IMR-90 (cell line): ENCODE measurements at regions not wholly inside any gene's neighbourhood (a gene's known extent, or its start where the extent isn't known, plus 50 kb on each side); places are given as distances from the start of the nearest gene placed in this dataset.
A peak's percentile ranks its signal among the peaks of the same experiment; 100 is the strongest.

Experiments
- ATAC-seq: fragments of 200-7000 bp; cut with Tn5 transposase; 2 replicates; pipeline ENCODE4 v1.9.1; 2020; ENCODE audit warnings: low read depth, mild to moderate bottlenecking, moderate library complexity
- BruUV-seq: library from RNA; stranded (reverse); fragments of 400-500 nt; replicated peaks from 2 replicates; lab custom pipeline; 2021; lab: Mats Ljungman, UMichigan
- CTCF ChIA-PET: fragments of 300-600 bp; formaldehyde crosslinking; extraction: SDS; loops from one replicate; lab custom pipeline; 2021; ENCODE audit warnings: antibody characterized with exemption; lab: Yijun Ruan, JAX
- POLR2A ChIA-PET: fragments of 300-600 bp; sonication (Branson Sonifier 250); formaldehyde crosslinking; loops from one replicate; lab custom pipeline; 2022; ENCODE audit warnings: antibody characterized with exemption; ENCODE audit not compliant: unreplicated experiment; lab: Charles Lee
- DNase-seq: peaks from one replicate; pipeline ENCODE4 v3.0.0; 2013
- H2AFZ ChIP-seq: replicated peaks from 2 replicates; pipeline ENCODE3; 2013; ENCODE audit warnings: low read length, mild to moderate bottlenecking; ENCODE audit not compliant: poor library complexity
- H2AK5ac ChIP-seq: 2 replicates; pipeline ENCODE4 v1.6.1; 2013; ENCODE audit warnings: low read depth, low read length, inconsistent platforms
- H2AK9ac ChIP-seq: replicated peaks from 2 replicates; pipeline ENCODE3; 2013; ENCODE audit warnings: mild to moderate bottlenecking, low read depth, low read length, moderate library complexity; ENCODE audit not compliant: poor library complexity
- H2BK120ac ChIP-seq: 2 replicates; pipeline ENCODE4 v1.6.1; 2013; ENCODE audit warnings: low read depth, low read length, inconsistent platforms
- H2BK15ac ChIP-seq: 3 replicates; pipeline ENCODE4 v1.6.1; 2013; ENCODE audit warnings: low read depth, low read length, inconsistent platforms
- H2BK20ac ChIP-seq: 2 replicates; pipeline ENCODE4 v1.6.1; 2013; ENCODE audit warnings: low read depth, mild to moderate bottlenecking, inconsistent platforms, low read length, moderate library complexity
- H2BK5ac ChIP-seq: 2 replicates; pipeline ENCODE4 v1.6.1; 2013; ENCODE audit warnings: mild to moderate bottlenecking, low read depth, low read length, inconsistent platforms; ENCODE audit not compliant: poor library complexity, severe bottlenecking
- H3K14ac ChIP-seq: replicated peaks from 2 replicates; pipeline ENCODE4 v1.6.1; 2013; ENCODE audit warnings: low read depth, low read length, inconsistent platforms
- H3K18ac ChIP-seq: 2 replicates; pipeline ENCODE4 v1.6.1; 2013; ENCODE audit warnings: low read depth, low read length, control low read depth
- H3K23ac ChIP-seq: 2 replicates; pipeline ENCODE4 v1.6.1; 2013; ENCODE audit warnings: low read depth, low read length, inconsistent platforms
- H3K27ac ChIP-seq: 2 replicates; pipeline ENCODE4 v1.5.1; 2013; ENCODE audit warnings: mild to moderate bottlenecking, control low read depth, low read length; ENCODE audit not compliant: insufficient read depth
- H3K27me3 ChIP-seq: 2 replicates; pipeline ENCODE4 v1.6.1; 2013; ENCODE audit warnings: low read length; ENCODE audit not compliant: control insufficient read depth, insufficient read depth
- H3K36me3 ChIP-seq: 2 replicates; pipeline ENCODE4 v1.6.1; 2013; ENCODE audit warnings: low read length, mixed read lengths; ENCODE audit not compliant: control insufficient read depth, insufficient read depth
- H3K4ac ChIP-seq: 2 replicates; pipeline ENCODE4 v1.6.1; 2013; ENCODE audit warnings: low read depth, low read length, inconsistent platforms
- H3K4me1 ChIP-seq: 2 replicates; pipeline ENCODE4 v1.6.1; 2013; ENCODE audit warnings: low read length, mixed read lengths; ENCODE audit not compliant: control insufficient read depth, insufficient read depth
- H3K4me2 ChIP-seq: 2 replicates; pipeline ENCODE4 v1.6.1; 2013; ENCODE audit warnings: low read depth, mild to moderate bottlenecking, control low read depth, low read length, moderate library complexity
- H3K4me3 ChIP-seq: 2 replicates; pipeline ENCODE4 v1.5.1; 2013; ENCODE audit warnings: low read depth, mild to moderate bottlenecking, control low read depth, low read length, moderate library complexity; ENCODE audit not compliant: insufficient read depth
- H3K56ac ChIP-seq: 2 replicates; pipeline ENCODE4 v1.6.1; 2013; ENCODE audit warnings: low read length, inconsistent platforms; ENCODE audit not compliant: insufficient read depth; ENCODE audit errors: extremely low read depth
- H3K79me1 ChIP-seq, 2 experiments: 2 replicates each; pipeline ENCODE4 v1.6.1; 2013; ENCODE audit warnings: low read length in 2 of 2, inconsistent platforms in 1 of 2, low read depth in 1 of 2
- H3K9ac ChIP-seq: 2 replicates; pipeline ENCODE4 v1.6.1; 2013; ENCODE audit warnings: low read depth, low read length, control low read depth
- H3K9me1 ChIP-seq: 2 replicates; pipeline ENCODE4 v1.6.1; 2013; ENCODE audit warnings: low read length, inconsistent platforms; ENCODE audit not compliant: insufficient read depth
- H3K9me3 ChIP-seq: 2 replicates; pipeline ENCODE4 v1.6.1; 2013; ENCODE audit warnings: low read length; ENCODE audit not compliant: control insufficient read depth, insufficient read depth
- H4K20me1 ChIP-seq: 2 replicates; pipeline ENCODE4 v1.6.1; 2013; ENCODE audit warnings: low read length, inconsistent platforms; ENCODE audit not compliant: insufficient read depth
- H4K5ac ChIP-seq: 2 replicates; pipeline ENCODE4 v1.6.1; 2013; ENCODE audit warnings: mild to moderate bottlenecking, low read depth, low read length, control low read depth
- H4K8ac ChIP-seq, 2 experiments: 2 replicates each; pipeline ENCODE4 v1.6.1; 2013; ENCODE audit warnings: low read depth in 2 of 2, low read length in 2 of 2, control low read depth in 1 of 2, inconsistent platforms in 1 of 2
- H4K91ac ChIP-seq: 2 replicates; pipeline ENCODE4 v1.6.1; 2013; ENCODE audit warnings: low read depth, low read length, inconsistent platforms; ENCODE audit not compliant: insufficient read depth
- CEBPB ChIP-seq: IDR thresholded peaks from 2 replicates; pipeline ENCODE4 v1.6.1; 2012; ENCODE audit warnings: low read depth, low read length, improper control_type of control experiment
- CHD1 ChIP-seq: IDR thresholded peaks from 2 replicates; pipeline ENCODE4 v1.6.1; 2012; ENCODE audit warnings: low read depth, low read length, improper control_type of control experiment
- MAFK ChIP-seq: IDR thresholded peaks from 2 replicates; pipeline ENCODE4 v1.6.1; 2012; ENCODE audit warnings: low read depth, low read length, improper control_type of control experiment
- MAZ ChIP-seq: IDR thresholded peaks from 2 replicates; pipeline ENCODE4 v1.6.1; 2012; ENCODE audit warnings: low read depth, mild to moderate bottlenecking, low read length, improper control_type of control experiment, moderate library complexity, borderline replicate concordance
- SMC3 ChIP-seq: fragments of 150-350 bp; IDR thresholded peaks from 2 replicates; pipeline ENCODE4 v1.6.1; 2016; ENCODE audit warnings: low read depth, mild to moderate bottlenecking, antibody characterized with exemption, low read length, moderate library complexity
- WGBS, 2 experiments: methylation state at CpG; one replicate each; pipeline versions ENCODE4 v1.1.5 to v1.1.7; 2013; ENCODE audit warnings: missing lambda C conversion rate in 2 of 2; ENCODE audit not compliant: insufficient read length in 1 of 2; ENCODE audit errors: extremely low coverage in 2 of 2; 5-methylcytosine and 5-hydroxymethylcytosine counted together
- dilution Hi-C: fragments of 300-500 bp; cut with HindIII; formaldehyde crosslinking; loops from one replicate; pipeline ENCODE4 v1.14.3; 2018; ENCODE audit warnings: low sequenced_read_pairs; ENCODE audit not compliant: unreplicated experiment
- in situ Hi-C: fragments of 300-500 bp; cut with MboI; formaldehyde crosslinking; loops from 3 replicates; pipeline ENCODE4 v1.14.3; 2019; ENCODE audit warnings: low sequenced_read_pairs, inconsistent platforms, mixed read lengths
- intact Hi-C: fragments of 100-400 bp; cut with micrococcal nuclease; formaldehyde crosslinking; loops from 2 replicates; pipeline ENCODE4 v1.10.0; 2022
- TF ChIP-seq, protein P1 (sequence below): conservative IDR thresholded peaks from 2 replicates; pipeline ENCODE4 v1.5.1; 2012; ENCODE audit warnings: mild to moderate bottlenecking, low read depth, low read length, improper control_type of control experiment

DNA sequence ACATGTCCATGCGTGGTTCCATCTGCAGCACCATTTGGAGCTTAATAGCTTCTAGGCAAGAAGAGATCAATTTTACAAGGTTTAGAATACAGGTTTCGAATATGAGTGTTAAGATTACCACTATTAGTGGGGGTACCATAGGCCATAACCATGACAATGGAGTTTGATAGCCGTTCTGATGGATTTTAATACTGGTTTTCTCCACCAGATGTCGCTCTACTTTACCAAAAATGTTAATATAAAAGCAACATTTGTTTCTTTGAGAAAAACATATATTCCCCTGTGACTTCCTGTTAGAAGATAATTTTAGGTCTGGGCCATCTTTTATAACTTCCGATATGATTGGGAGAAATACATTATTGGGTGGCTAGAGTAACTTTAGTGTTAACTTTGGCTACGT is 499.7 kb upstream of the POU3F4 start:
- no peaks in the 10 kb centered on the region for H3K4me1 ChIP-seq
- H4K5ac ChIP-seq = no peak overlapping the region
- H4K8ac ChIP-seq = no peak overlapping the region
- DNase-seq = no peak
- no TSS peak for BruUV-seq
- no peak overlapping the region for H3K27ac ChIP-seq
- no peak for TF ChIP-seq CHD1
- TF ChIP-seq MAFK = no peak
- no peak for TF ChIP-seq CEBPB
- no peak for TF ChIP-seq MAZ
- TF ChIP-seq, protein P1, sequence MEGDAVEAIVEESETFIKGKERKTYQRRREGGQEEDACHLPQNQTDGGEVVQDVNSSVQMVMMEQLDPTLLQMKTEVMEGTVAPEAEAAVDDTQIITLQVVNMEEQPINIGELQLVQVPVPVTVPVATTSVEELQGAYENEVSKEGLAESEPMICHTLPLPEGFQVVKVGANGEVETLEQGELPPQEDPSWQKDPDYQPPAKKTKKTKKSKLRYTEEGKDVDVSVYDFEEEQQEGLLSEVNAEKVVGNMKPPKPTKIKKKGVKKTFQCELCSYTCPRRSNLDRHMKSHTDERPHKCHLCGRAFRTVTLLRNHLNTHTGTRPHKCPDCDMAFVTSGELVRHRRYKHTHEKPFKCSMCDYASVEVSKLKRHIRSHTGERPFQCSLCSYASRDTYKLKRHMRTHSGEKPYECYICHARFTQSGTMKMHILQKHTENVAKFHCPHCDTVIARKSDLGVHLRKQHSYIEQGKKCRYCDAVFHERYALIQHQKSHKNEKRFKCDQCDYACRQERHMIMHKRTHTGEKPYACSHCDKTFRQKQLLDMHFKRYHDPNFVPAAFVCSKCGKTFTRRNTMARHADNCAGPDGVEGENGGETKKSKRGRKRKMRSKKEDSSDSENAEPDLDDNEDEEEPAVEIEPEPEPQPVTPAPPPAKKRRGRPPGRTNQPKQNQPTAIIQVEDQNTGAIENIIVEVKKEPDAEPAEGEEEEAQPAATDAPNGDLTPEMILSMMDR = peak; percentile 38
- no peak for TF ChIP-seq SMC3
- no peaks in the 10 kb centered on the region for H3K9me1 ChIP-seq
- WGBS, 2 experiments = no CpG with 5 or more reads among the region's 6 CpGs
- no peak overlapping the region for H3K14ac ChIP-seq
- H3K4ac ChIP-seq = no peak overlapping the region
- POLR2A ChIA-PET = no interaction called here
- no peak overlapping the region for H2AFZ ChIP-seq
- H3K4me2 ChIP-seq = no peak overlapping the region
- no peak overlapping the region for H2BK5ac ChIP-seq
- no peaks in the 10 kb centered on the region for H3K9me3 ChIP-seq
- no peaks in the 10 kb centered on the region for H3K79me1 ChIP-seq
- no peak overlapping the region for H3K9ac ChIP-seq
- intact Hi-C loops = no loop called here
- no peak overlapping the region for H2BK120ac ChIP-seq
- dilution Hi-C loops = no loop called here
- CTCF ChIA-PET = no interaction called here
- H2AK9ac ChIP-seq = no peak overlapping the region
- no peak overlapping the region for H3K56ac ChIP-seq
- no peak overlapping the region for H3K18ac ChIP-seq
- no peaks in the 10 kb centered on the region for H4K20me1 ChIP-seq
- no peak overlapping the region for H2BK15ac ChIP-seq
- H3K4me3 ChIP-seq = no peak overlapping the region
- no peak overlapping the region for H2BK20ac ChIP-seq
- in situ Hi-C loops = no loop called here
- H3K27me3 ChIP-seq = no peaks in the 10 kb centered on the region
- H4K91ac ChIP-seq = no peak overlapping the region
- no peaks in the 10 kb centered on the region for H3K36me3 ChIP-seq
- H2AK5ac ChIP-seq = no peak overlapping the region
- H3K23ac ChIP-seq = no peak overlapping the region
- ATAC-seq = no peak
